Loucy (cell line): ENCODE measurements at regions not wholly inside any gene's neighbourhood (a gene's known extent, or its start where the extent isn't known, plus 50 kb on each side); places are given as distances from the start of the nearest gene placed in this dataset.
"Not testable (repeated sequence)": the region's sequence is repeated elsewhere in the genome, so short reads cannot be mapped to it uniquely, and the experiment has no call there.

ENCODE experiments used
- EZH2phosphoT487 ChIP-seq: fragments of 200-600 bp; IDR thresholded peaks from 2 replicates; pipeline ENCODE4 v1.6.1; 2018; ENCODE audit warnings: antibody characterized with exemption, mild to moderate bottlenecking, moderate library complexity, borderline replicate concordance
- TF ChIP-seq, protein P1 (sequence below): fragments of 200-600 bp; sonication (generic); conservative IDR thresholded peaks from 2 replicates; pipeline ENCODE4 v1.5.1; 2014; ENCODE audit warnings: mild to moderate bottlenecking, antibody characterized with exemption, low read length

DNA sequence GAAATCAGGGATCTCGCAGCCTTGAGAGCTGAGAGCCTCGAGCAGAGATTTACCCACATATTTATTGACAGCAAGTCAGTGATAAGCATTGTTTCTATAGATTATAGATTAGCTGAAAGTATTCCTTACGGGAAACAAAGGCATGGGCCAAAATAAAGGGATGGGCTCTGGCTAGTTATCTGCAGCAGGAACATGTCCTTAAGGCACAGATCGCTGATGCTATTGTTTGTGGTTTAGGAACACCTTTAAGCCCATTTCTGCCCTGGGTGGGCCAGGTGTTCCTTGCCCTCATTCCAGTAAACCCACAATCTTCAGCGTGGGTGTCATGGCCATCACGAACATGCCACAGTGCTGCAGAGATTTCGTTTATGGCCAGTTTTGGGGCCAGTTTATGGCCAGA, 56.1 kb upstream of the CLDN24 start:
- TF ChIP-seq, protein P1, sequence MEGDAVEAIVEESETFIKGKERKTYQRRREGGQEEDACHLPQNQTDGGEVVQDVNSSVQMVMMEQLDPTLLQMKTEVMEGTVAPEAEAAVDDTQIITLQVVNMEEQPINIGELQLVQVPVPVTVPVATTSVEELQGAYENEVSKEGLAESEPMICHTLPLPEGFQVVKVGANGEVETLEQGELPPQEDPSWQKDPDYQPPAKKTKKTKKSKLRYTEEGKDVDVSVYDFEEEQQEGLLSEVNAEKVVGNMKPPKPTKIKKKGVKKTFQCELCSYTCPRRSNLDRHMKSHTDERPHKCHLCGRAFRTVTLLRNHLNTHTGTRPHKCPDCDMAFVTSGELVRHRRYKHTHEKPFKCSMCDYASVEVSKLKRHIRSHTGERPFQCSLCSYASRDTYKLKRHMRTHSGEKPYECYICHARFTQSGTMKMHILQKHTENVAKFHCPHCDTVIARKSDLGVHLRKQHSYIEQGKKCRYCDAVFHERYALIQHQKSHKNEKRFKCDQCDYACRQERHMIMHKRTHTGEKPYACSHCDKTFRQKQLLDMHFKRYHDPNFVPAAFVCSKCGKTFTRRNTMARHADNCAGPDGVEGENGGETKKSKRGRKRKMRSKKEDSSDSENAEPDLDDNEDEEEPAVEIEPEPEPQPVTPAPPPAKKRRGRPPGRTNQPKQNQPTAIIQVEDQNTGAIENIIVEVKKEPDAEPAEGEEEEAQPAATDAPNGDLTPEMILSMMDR = not testable (repeated sequence)
- not testable (repeated sequence) for TF ChIP-seq EZH2phosphoT487
